Activated CD8-positive, alpha-beta memory T cell treated with anti-CD3 and anti-CD28 coated beads, Interleukin-2, amount 50 U/mL, for 1 hour (primary cell): ENCODE measurements at regions not wholly inside any gene's neighbourhood (a gene's known extent, or its start where the extent isn't known, plus 50 kb on each side); places are given as distances from the start of the nearest gene placed in this dataset.
"Not testable (repeated sequence)": the region's sequence is repeated elsewhere in the genome, so short reads cannot be mapped to it uniquely, and the experiment has no call there.

Source experiments
- DNase-seq: peaks from one replicate; pipeline ENCODE4 v3.0.0-alpha.2; 2020; ENCODE audit errors: extremely low read depth

DNA sequence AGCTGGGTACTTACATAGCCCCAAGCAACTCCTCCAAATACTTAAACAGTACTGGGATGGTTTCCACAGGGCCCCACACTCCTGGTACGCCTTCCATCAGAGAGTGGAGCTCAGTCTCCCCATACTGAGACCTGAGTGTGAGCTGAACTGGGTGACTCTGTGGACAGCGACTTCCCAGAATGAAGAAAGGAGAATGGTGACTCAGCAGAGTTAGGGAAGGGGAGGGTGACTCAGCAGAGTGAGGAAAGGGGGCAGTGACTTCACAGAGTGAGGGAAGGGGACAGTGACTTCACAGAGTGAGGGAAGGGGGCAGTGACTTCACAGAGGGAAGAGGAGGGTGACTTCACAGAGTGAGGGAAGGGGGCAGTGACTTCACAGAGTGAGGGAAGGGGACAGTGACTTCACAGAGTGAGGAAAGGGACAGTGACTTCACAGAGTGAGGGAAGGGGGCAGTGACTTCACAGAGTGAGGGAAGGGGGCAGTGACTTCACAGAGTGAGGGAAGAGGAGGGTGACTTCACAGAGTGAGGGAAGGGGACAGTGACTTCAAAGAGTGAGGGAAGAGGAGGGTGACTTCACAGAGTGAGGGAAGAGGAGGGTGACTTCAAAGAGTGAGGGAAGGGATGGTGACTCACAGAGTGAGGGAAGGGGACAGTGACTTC lies 141.3 kb upstream of the PITRM1 start:
- not testable (repeated sequence) for DNase-seq

DNA sequence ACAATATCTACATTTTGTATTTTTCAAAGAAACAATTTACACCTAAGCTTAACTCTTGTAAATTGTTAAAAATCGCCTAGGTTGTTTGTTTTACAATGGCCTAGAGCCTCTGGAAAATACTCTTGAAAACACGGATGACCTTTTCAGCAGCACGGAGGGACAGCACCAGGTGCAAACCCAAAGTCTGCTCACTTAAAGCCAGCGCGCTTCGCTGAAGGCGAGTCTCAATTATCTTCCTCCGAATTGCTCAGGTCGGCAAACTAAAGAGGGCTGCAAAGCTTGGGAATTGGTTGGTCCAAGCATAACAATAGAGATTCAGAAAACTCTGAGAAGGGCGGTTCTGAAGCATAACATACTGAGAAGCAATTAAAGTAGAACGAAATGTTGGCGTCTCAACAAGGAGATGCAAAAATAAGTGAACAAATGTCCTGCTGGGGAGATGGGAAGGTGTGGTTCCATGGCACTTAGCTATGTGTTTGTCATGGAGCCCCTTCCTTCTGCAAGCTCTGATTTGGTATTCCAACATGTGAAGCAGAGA lies 139.9 kb upstream of the PITRM1 start:
- DNase-seq = no peak

DNA sequence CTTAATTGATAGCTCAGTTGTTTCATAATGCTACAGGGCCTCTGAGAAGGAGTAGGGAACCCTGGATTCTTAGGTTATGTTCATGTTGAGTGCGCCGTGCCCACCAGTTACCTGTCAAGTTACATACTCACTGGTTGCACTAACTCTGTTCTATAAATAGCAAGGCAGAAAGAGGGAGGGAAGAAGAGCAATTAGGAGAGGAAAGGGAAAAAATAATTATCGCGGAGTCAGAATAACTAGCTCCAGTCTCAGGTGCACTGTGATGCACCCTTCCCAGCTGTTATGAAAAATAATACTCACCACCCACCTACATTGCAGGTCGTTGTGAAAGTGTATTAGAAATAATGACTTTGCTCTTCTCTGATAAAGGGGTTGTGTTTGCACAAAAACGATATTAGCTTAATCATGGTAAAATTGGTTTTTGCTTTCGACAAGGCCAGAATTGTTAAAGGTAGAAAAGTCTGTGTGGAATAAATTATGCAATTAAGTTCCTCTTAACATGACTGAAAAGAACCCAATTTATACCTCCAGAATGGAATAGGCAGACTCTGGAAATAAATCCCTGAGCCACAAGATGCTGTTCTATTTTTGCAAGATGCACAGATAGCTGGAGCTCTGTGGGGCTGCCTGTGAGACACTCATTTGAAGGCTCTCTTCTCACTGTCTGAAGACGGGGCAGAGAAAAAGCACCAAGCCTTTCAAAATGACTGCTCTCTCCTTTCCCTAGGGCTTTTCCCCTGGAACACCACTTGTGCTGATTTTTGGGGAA lies 137.6 kb upstream of the PITRM1 start:
- DNase-seq = no peak

DNA sequence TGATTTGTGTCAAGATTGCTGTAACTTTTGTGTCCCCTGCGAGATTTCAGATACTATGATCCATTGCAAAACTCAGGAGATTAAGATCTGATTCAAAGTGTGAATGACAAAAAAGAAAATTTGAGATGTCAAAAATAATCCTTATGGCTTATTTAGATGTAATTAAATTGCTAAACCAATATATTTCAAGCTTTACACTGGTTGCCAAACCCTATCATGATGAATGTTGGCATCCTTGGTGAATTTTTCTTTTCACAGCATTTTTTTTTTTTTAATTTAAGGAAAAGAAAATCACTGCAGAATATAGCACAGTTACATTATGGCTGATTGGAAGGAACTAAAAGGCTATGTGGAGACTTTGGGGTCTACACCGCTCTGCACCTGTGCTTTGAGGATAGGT lies 133.5 kb upstream of the PITRM1 start:
- no peak for DNase-seq

DNA sequence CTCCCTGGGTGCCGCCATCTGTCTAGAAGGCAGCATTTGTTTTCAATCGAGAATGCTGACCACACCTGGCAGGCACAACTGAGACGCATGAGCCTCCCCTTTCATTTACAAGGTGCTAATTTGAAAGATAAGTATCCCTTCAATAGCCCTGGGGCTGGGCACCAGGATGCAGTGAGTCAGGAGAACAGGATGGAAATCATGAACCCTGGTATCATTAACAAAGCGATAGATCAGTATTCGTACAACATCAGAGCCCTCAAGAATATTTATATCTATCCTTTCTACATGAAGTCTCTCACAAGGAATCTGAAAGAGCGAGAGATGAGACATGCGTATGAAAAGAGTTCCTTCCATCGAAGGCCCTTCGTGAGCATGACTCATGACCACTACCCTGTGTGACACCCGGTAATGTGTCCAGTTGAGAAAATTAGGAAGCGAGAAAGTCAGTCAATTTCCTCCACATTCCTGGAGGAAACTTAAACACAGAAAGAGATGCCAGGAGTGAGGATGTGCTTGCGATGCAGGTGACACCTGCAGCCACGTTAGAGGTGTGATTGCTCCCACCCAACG lies 123.1 kb upstream of the PITRM1 start:
- no peak for DNase-seq

GRCh38 chr10:3294919-3295581 lies 122.5 kb upstream of the PITRM1 start:
- no peak for DNase-seq

- no peak for DNase-seq
These were observed 121.2 kb upstream of the PITRM1 start for GRCh38 chr10:3293581-3294431.

DNA sequence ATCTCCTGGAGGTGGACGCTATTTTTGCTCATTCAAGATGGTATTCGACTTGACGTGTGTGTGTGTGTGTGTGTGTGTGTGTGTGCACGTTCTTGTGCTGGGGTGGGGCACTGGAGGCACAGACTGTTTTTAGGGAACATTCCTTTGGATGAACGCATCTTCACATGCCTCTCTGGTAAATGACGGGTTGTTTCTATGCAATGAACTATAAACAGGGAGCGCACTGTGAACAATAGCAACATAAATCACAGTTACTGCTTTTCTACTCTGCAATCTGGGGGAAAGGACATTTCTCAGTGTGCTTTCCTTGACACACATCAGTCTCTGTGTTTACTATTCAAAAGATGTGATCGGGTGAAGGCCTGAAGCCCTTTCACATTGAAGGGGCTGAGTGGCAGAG lies 120.1 kb upstream of the PITRM1 start:
- no peak for DNase-seq

DNA sequence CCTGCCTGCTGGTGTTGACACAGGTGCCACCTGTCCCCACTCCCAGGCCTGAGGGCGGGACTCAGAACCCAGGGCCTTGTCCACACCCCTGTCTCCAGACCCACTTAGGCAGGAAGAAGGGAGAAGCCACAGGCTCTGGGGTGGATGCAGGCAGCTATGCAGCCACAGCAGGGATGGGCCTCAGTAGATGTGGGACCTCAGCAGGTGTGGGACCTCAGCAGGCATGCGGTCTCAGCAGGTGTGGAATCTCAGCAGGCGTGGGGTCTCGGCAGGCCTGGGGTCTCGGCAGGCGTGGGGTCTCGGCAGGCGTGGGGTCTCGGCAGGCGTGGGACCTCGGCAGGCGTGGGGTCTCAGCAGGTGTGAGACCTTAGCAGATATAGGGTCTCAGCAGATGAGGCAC lies 118.0 kb upstream of the PITRM1 start:
- DNase-seq = no peak

GRCh38 chr10:3287572-3288445 lies 115.2 kb upstream of the PITRM1 start:
- DNase-seq = no peak

GRCh38 chr10:3282674-3283017 lies 110.1 kb upstream of the PITRM1 start:
- DNase-seq = no peak

- no peak for DNase-seq
These were observed 109.5 kb upstream of the PITRM1 start for GRCh38 chr10:3281941-3282673.

DNA sequence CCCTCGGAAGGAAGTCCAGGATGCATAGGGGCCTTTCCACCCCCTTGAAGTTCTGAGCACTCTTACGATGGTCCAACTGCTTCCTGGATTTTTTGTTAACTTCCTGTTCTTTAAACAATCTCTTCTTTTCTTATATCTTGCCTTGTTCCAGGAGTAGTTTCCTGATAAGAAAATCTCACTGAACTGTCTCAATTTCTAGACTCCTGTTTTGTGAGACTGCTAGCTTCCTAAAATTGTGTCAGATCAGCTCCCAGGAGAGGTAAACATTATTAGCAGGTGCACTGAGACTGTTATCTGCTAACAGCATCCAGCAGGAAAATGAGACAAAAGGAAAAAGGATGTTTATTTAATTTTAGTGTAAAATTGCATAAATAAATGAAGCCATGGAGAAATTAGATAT lies 106.2 kb upstream of the PITRM1 start:
- DNase-seq = no peak

GRCh38 chr10:3277566-3277965 lies 105.0 kb upstream of the PITRM1 start:
- DNase-seq = no peak

GRCh38 chr10:3274414-3274813 lies 101.8 kb upstream of the PITRM1 start:
- DNase-seq = no peak

GRCh38 chr10:3273966-3274365 lies 101.4 kb upstream of the PITRM1 start:
- no peak for DNase-seq

DNA sequence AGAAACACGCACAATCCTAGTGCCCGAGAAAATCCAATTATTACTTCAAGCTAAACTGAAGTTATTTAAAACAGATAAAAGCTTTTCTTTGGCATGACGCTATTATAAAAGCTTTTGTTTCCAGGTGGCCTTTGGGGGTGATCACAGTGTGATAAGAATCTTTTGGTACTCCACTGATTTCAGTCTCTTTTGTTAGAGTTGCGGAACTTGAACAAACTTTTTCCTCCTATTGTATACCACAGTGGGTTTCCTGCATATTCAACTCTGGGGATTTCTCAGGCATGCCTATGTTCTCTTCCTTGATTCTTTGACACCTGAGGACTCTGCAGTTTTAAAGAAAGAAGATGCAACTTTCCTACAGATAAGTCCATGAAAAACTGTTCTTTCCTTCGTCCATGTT lies 99.7 kb upstream of the PITRM1 start:
- no peak for DNase-seq

- no peak for DNase-seq
These were observed 99.0 kb upstream of the PITRM1 start for GRCh38 chr10:3271354-3272115.
